ENCODE measurements at regions not wholly inside any gene's neighbourhood (a gene's known extent, or its start where the extent isn't known, plus 50 kb on each side); places are given as distances from the start of the nearest gene placed in this dataset.
A peak's percentile ranks its signal among the peaks of the same experiment; 100 is the strongest.

GRCh38 chr4:175932116-175932515 lies 120.1 kb upstream of the GPM6A start:
- DNase-seq: no peak
- Mint-ChIP-seq H3K27me3 (ENCODE audit: insufficient read depth) (no peaks in the 10 kb centered on the region; the same call in 1 of the 2 replicates), H3K27ac (no peak overlapping the region), H3K4me1 (ENCODE audit: low read depth) (no peaks in the 10 kb centered on the region; the same call in 1 of the 2 replicates), H3K9me3 (no peaks in the 10 kb centered on the region), H3K4me3 (no peak overlapping the region), H3K36me3 (ENCODE audit: low read depth) (no peaks in the 10 kb centered on the region)
- no peak for TF ChIP-seq CTCF (IDR thresholded peaks at IDR 0.05)

- Mint-ChIP-seq H3K27me3 (ENCODE audit: insufficient read depth) (no peaks in the 10 kb centered on the region; the same call in 1 of the 2 replicates), H3K36me3 (ENCODE audit: low read depth) (no peaks in the 10 kb centered on the region), H3K4me1 (ENCODE audit: low read depth) (no peaks in the 10 kb centered on the region; the same call in 1 of the 2 replicates), H3K27ac (no peak overlapping the region), H3K9me3 (no peaks in the 10 kb centered on the region), H3K4me3 (no peak overlapping the region)
- DNase-seq: no peak
- TF ChIP-seq CTCF (IDR thresholded peaks at IDR 0.05): no peak
Observed at GRCh38 chr4:175934506-175934905, 122.4 kb upstream of the GPM6A start.

GRCh38 chr4:175935016-175935661 lies 123.1 kb upstream of the GPM6A start:
- no peak overlapping the region for H3K27ac Mint-ChIP-seq
- no peaks in the 10 kb centered on the region; the same call in 1 of the 2 replicates for H3K27me3 Mint-ChIP-seq (ENCODE audit: insufficient read depth)
- no peak for DNase-seq
- H3K9me3 Mint-ChIP-seq: no peaks in the 10 kb centered on the region
- H3K4me1 Mint-ChIP-seq (ENCODE audit: low read depth): no peaks in the 10 kb centered on the region
- no peak overlapping the region for H3K4me3 Mint-ChIP-seq
- TF ChIP-seq CTCF (IDR thresholded peaks at IDR 0.05): no peak
- H3K36me3 Mint-ChIP-seq (ENCODE audit: low read depth): no peaks in the 10 kb centered on the region

GRCh38 chr4:175944126-175944910 lies 121.3 kb upstream of the WDR17 start:
- peaks cover 3% of the 10 kb centered on the region for H3K27me3 Mint-ChIP-seq (ENCODE audit: insufficient read depth)
- no peak for DNase-seq
- H3K27ac Mint-ChIP-seq: no peak overlapping the region
- H3K4me1 Mint-ChIP-seq (ENCODE audit: low read depth): peaks cover 5% of the 10 kb centered on the region; the same call in 1 of the 2 replicates
- H3K4me3 Mint-ChIP-seq: no peak overlapping the region
- no peaks in the 10 kb centered on the region for H3K36me3 Mint-ChIP-seq (ENCODE audit: low read depth)
- no peak for TF ChIP-seq CTCF (IDR thresholded peaks at IDR 0.05)
- no peaks in the 10 kb centered on the region for H3K9me3 Mint-ChIP-seq

GRCh38 chr4:175946472-175947116 lies 119.0 kb upstream of the WDR17 start:
- Mint-ChIP-seq H3K4me1 (ENCODE audit: low read depth) (peaks cover 5% of the 10 kb centered on the region; the same call in 1 of the 2 replicates), H3K36me3 (ENCODE audit: low read depth) (no peaks in the 10 kb centered on the region), H3K27ac (no peak overlapping the region), H3K9me3 (no peaks in the 10 kb centered on the region), H3K27me3 (ENCODE audit: insufficient read depth) (peaks cover 3% of the 10 kb centered on the region), H3K4me3 (peak overlapping the region; percentile 44; the same call in 1 of the 2 replicates)
- no peak for DNase-seq
- no peak for TF ChIP-seq CTCF (IDR thresholded peaks at IDR 0.05)
